HCT116 (cell line): ENCODE measurements at regions not wholly inside any gene's neighbourhood (a gene's known extent, or its start where the extent isn't known, plus 50 kb on each side); places are given as distances from the start of the nearest gene placed in this dataset.

Experiments
- ATAC-seq: fragments of 200-7000 bp; cut with Tn5 transposase; 2 replicates; pipeline ENCODE4 v1.9.1; 2020; ENCODE audit warnings: mild to moderate bottlenecking, moderate library complexity
- BruUV-seq: library from RNA; stranded (reverse); fragments of 400-500 nt; replicated peaks from 2 replicates; lab custom pipeline; 2021; lab: Mats Ljungman, UMichigan
- CTCF ChIA-PET: fragments of 300-600 bp; sonication (Branson Sonifier 250); formaldehyde crosslinking; loops from one replicate; lab custom pipeline; 2021; ENCODE audit warnings: antibody characterized with exemption; lab: Charles Lee
- POLR2A ChIA-PET: fragments of 300-600, 350-600 bp; sonication (Branson Sonifier 250); formaldehyde crosslinking; loops from one replicate; lab custom pipeline; 2021; ENCODE audit warnings: antibody characterized with exemption; lab: Charles Lee
- RAD21 ChIA-PET, 2 experiments: fragments of 300-600 bp; sonication (Branson Sonifier 250); formaldehyde crosslinking; loops; one replicate each; lab custom pipeline; 2023; ENCODE audit warnings: low total read pairs in 2 of 2; ENCODE audit not compliant: uncharacterized antibody in 2 of 2, unreplicated experiment in 2 of 2, low non-redundant PET in 1 of 2; lab: Charles Lee
- DNase-seq: peaks from one replicate; pipeline ENCODE4 v3.0.0-alpha.2; 2010; ENCODE audit warnings: low read depth, low spot score
- H2AFZ ChIP-seq: fragments of 200-600 bp; shearing (Covaris generic), sonication (generic); 2 replicates; pipeline ENCODE4 v1.6.1; 2017; ENCODE audit warnings: low read depth, mixed run types, mixed read lengths, antibody characterized with exemption, low read length; ENCODE audit not compliant: poor library complexity, severe bottlenecking
- H3K27ac ChIP-seq: 2 replicates; pipeline ENCODE4 v1.5.1; 2012; ENCODE audit warnings: low read depth, low read length
- H3K27me3 ChIP-seq: fragments of 200-600 bp; sonication (generic); 2 replicates; pipeline ENCODE4 v1.6.1; 2016; ENCODE audit warnings: mixed run types, low read length, mixed read lengths; ENCODE audit not compliant: insufficient read depth
- H3K36me3 ChIP-seq, 2 experiments: fragments of 200-500 bp in 1 of 2; fragments of 200-600 bp in 1 of 2; sonication (Bioruptor generic) in 1 of 2; sonication (generic) in 1 of 2; 2 replicates each; pipeline versions ENCODE4 v1.5.1 to v1.6.1; 2014 to 2016; ENCODE audit warnings: low read length in 2 of 2, inconsistent platforms in 1 of 2, mixed read lengths in 1 of 2, mixed run types in 1 of 2; ENCODE audit not compliant: insufficient read depth in 2 of 2, control insufficient read depth in 1 of 2
- H3K4me1 ChIP-seq, 2 experiments: fragments of 200-600 bp in 1 of 2; sonication (generic) in 1 of 2; 2 replicates each; pipeline versions ENCODE4 v1.5.1 to v1.6.1; 2012 to 2017; ENCODE audit warnings: low read length in 2 of 2, inconsistent platforms in 1 of 2, mild to moderate bottlenecking in 1 of 2, mixed read lengths in 1 of 2, mixed run types in 1 of 2, moderate library complexity in 1 of 2; ENCODE audit not compliant: insufficient read depth in 2 of 2, control insufficient read depth in 1 of 2
- H3K4me2 ChIP-seq: fragments of 200-600 bp; sonication (generic); 2 replicates; pipeline ENCODE4 v1.6.1; 2017; ENCODE audit warnings: mixed run types, low read length, mixed read lengths
- H3K4me3 ChIP-seq, 2 experiments: fragments of 200-600 bp in 1 of 2; sonication (generic) in 1 of 2; replicated peaks in 1 of 2; 2 replicates each; pipeline ENCODE4 v1.5.1; 2011 to 2016; ENCODE audit warnings: low read length in 2 of 2, control low read depth in 1 of 2, low read depth in 1 of 2, mild to moderate bottlenecking in 1 of 2, mixed read lengths in 1 of 2, mixed run types in 1 of 2
- H3K79me2 ChIP-seq: fragments of 200-600 bp; sonication (generic); 2 replicates; pipeline ENCODE4 v1.6.1; 2017; ENCODE audit warnings: mild to moderate bottlenecking, mixed run types, low read length, moderate library complexity, mixed read lengths; ENCODE audit not compliant: insufficient read depth
- H3K9ac ChIP-seq: fragments of 200-600 bp; sonication (generic); 2 replicates; pipeline ENCODE4 v1.6.1; 2016; ENCODE audit warnings: low read length, mixed read lengths
- H3K9me2 ChIP-seq: fragments of 200-600 bp; sonication (generic), shearing (Covaris generic); 2 replicates; pipeline ENCODE4 v1.6.1; 2017; ENCODE audit warnings: mixed run types, mild to moderate bottlenecking, moderate library complexity; ENCODE audit not compliant: insufficient read depth
- H3K9me3 ChIP-seq, 2 experiments: fragments of 200-500 bp in 1 of 2; fragments of 200-600 bp in 1 of 2; sonication (Bioruptor generic) in 1 of 2; sonication (generic) in 1 of 2; 2 replicates each; pipeline ENCODE4 v1.6.1; 2014 to 2017; ENCODE audit warnings: low read length in 2 of 2, mixed read lengths in 2 of 2, inconsistent platforms in 1 of 2, low read depth in 1 of 2, mild to moderate bottlenecking in 1 of 2, mixed run types in 1 of 2, moderate library complexity in 1 of 2; ENCODE audit not compliant: control insufficient read depth in 1 of 2, insufficient read depth in 1 of 2
- H4K20me1 ChIP-seq: fragments of 200-600 bp; sonication (generic), shearing (Covaris generic); 2 replicates; pipeline ENCODE4 v1.6.1; 2017; ENCODE audit warnings: mixed run types, mild to moderate bottlenecking, moderate library complexity; ENCODE audit not compliant: insufficient read depth
- CEBPB ChIP-seq: IDR thresholded peaks from 2 replicates; pipeline ENCODE4 v1.6.1; 2012; ENCODE audit warnings: low read depth
- EGR1 ChIP-seq: IDR thresholded peaks from 2 replicates; pipeline ENCODE4 v1.6.1; 2012; ENCODE audit warnings: low read depth
- ELF1 ChIP-seq: IDR thresholded peaks from 2 replicates; pipeline ENCODE4 v1.6.1; 2012; ENCODE audit warnings: low read depth, borderline replicate concordance
- POLR2A ChIP-seq: IDR thresholded peaks from 2 replicates; pipeline ENCODE4 v1.7.0; 2011; ENCODE audit warnings: borderline replicate concordance; ENCODE audit not compliant: insufficient read depth, insufficient read length; ENCODE audit errors: extremely low read depth
- POLR2AphosphoS5 ChIP-seq: IDR thresholded peaks from 2 replicates; pipeline ENCODE4 v1.6.1; 2011; ENCODE audit warnings: mild to moderate bottlenecking, low read depth, low read length, moderate library complexity
- REST ChIP-seq: IDR thresholded peaks from 2 replicates; pipeline ENCODE4 v1.6.1; 2012; ENCODE audit warnings: low read depth
- SP1 ChIP-seq: IDR thresholded peaks from 2 replicates; pipeline ENCODE4 v1.6.1; 2012; ENCODE audit warnings: low read depth
- TCF7L2 ChIP-seq: IDR thresholded peaks from 2 replicates; pipeline ENCODE4 v1.7.0; 2011; ENCODE audit warnings: borderline replicate concordance, inconsistent platforms; ENCODE audit not compliant: insufficient read depth, insufficient read length; ENCODE audit errors: extremely low read depth
- ZBTB33 ChIP-seq: IDR thresholded peaks from 2 replicates; pipeline ENCODE4 v1.6.1; 2011; ENCODE audit warnings: mild to moderate bottlenecking, low read length, moderate library complexity; ENCODE audit not compliant: insufficient replicate concordance; ENCODE audit errors: extremely low read depth
- ZFX ChIP-seq: fragments of 450-650 bp; IDR thresholded peaks from 2 replicates; pipeline ENCODE4 v1.6.1; 2017
- intact Hi-C: fragments of 100-400 bp; cut with micrococcal nuclease; formaldehyde crosslinking; loops from 2 replicates; pipeline ENCODE4 v1.10.0; 2022

GRCh38 chr17:70987867-70988340 lies 818.6 kb downstream of the KCNJ2 start:
- RAD21 ChIA-PET: no interaction called here
- no peaks in the 10 kb centered on the region for H3K36me3 ChIP-seq
- intact Hi-C loops: no loop called here

More at GRCh38 chr17:70987867-70988340, 818.6 kb downstream of the KCNJ2 start:
- CTCF ChIA-PET: no interaction called here
- ATAC-seq: no peak
- H3K4me2 ChIP-seq: no peak overlapping the region
- no peak for TF ChIP-seq ELF1
- no peak for TF ChIP-seq POLR2AphosphoS5
- no peak for TF ChIP-seq SP1
- no peak for TF ChIP-seq ZBTB33
- no peak for TF ChIP-seq TCF7L2
- TF ChIP-seq EGR1: no peak
- TF ChIP-seq CEBPB: no peak
- TF ChIP-seq REST: no peak
- TF ChIP-seq POLR2A: no peak
- TF ChIP-seq ZFX: no peak
- TF ChIP-seq, all 23 proteins: peak for 0
- H3K27me3 ChIP-seq: no peaks in the 10 kb centered on the region
- no peak overlapping the region for H3K9ac ChIP-seq
- H4K20me1 ChIP-seq: no peaks in the 10 kb centered on the region
- BruUV-seq: no TSS peak
- no peaks in the 10 kb centered on the region for H3K79me2 ChIP-seq
- no peak overlapping the region for H2AFZ ChIP-seq
- DNase-seq: no peak
- H3K4me1 ChIP-seq: no peaks in the 10 kb centered on the region
- no peaks in the 10 kb centered on the region; a peak in 2 of 4 replicates for H3K9me3 ChIP-seq
- POLR2A ChIA-PET: no interaction called here
- no peak overlapping the region for H3K4me3 ChIP-seq
- H3K27ac ChIP-seq: no peak overlapping the region
- no peaks in the 10 kb centered on the region for H3K9me2 ChIP-seq
